Tibial nerve (tissue), 3 donors: ENCODE measurements at regions not wholly inside any gene's neighbourhood (a gene's known extent, or its start where the extent isn't known, plus 50 kb on each side); places are given as distances from the start of the nearest gene placed in this dataset.

Source experiments
- CTCF ChIP-seq, 5 experiments: fragments of 200-600 bp in 3 of 5; fragments of 450-650 bp in 2 of 5; sonication (generic) in 3 of 5; IDR thresholded peaks; one replicate each; pipeline ENCODE4 v1.5.1; 2016 to 2019; ENCODE audit warnings: antibody characterized with exemption in 5 of 5, mild to moderate bottlenecking in 3 of 5, moderate library complexity in 2 of 5
- POLR2A ChIP-seq, 2 donors: fragments of 450-650 bp; IDR thresholded peaks; one replicate each; pipeline ENCODE4 v1.6.1; 2017; ENCODE audit warnings: antibody characterized with exemption in 2 of 2, mild to moderate bottlenecking in 2 of 2, moderate library complexity in 2 of 2

- TF ChIP-seq CTCF (IDR thresholded peaks at IDR 0.05): no peak
- no peak for TF ChIP-seq POLR2A (IDR thresholded peaks at IDR 0.05)
Measured at GRCh38 chr15:66878761-66879160, 176.7 kb downstream of the SMAD6 start.
